HFFc6 (cell line): ENCODE measurements at regions not wholly inside any gene's neighbourhood (a gene's known extent, or its start where the extent isn't known, plus 50 kb on each side); places are given as distances from the start of the nearest gene placed in this dataset.
"Not testable (repeated sequence)": the region's sequence is repeated elsewhere in the genome, so short reads cannot be mapped to it uniquely, and the experiment has no call there.

ENCODE experiments used
- DNase-seq: peaks from one replicate; pipeline ENCODE4 v3.0.0-alpha.2; 2018
- H3K27ac Mint-ChIP-seq: 2 replicates; pipeline ENCODE4 v1.8.0; 2020; ENCODE audit warnings: mild to moderate bottlenecking, mixed read lengths
- H3K27me3 Mint-ChIP-seq: 2 replicates; pipeline ENCODE4 v1.8.0; 2021; ENCODE audit warnings: mild to moderate bottlenecking, moderate library complexity, mixed read lengths; ENCODE audit not compliant: insufficient read depth
- H3K36me3 Mint-ChIP-seq: 2 replicates; pipeline ENCODE4 v1.8.0; 2021; ENCODE audit warnings: low read depth, mixed read lengths
- H3K4me1 Mint-ChIP-seq: 2 replicates; pipeline ENCODE4 v1.8.0; 2020; ENCODE audit warnings: low read depth, mixed read lengths
- H3K4me3 Mint-ChIP-seq: 2 replicates; pipeline ENCODE4 v1.8.0; 2020; ENCODE audit warnings: mild to moderate bottlenecking, moderate library complexity, mixed read lengths
- H3K9me3 Mint-ChIP-seq: 2 replicates; pipeline ENCODE4 v1.8.0; 2020; ENCODE audit warnings: mild to moderate bottlenecking, mixed read lengths
- TF ChIP-seq, protein P1 (sequence below): fragments of 200-600 bp; sonication (generic); IDR thresholded peaks from 2 replicates; pipeline ENCODE4 v1.5.0; 2021; ENCODE audit warnings: antibody characterized with exemption, mild to moderate bottlenecking

DNA sequence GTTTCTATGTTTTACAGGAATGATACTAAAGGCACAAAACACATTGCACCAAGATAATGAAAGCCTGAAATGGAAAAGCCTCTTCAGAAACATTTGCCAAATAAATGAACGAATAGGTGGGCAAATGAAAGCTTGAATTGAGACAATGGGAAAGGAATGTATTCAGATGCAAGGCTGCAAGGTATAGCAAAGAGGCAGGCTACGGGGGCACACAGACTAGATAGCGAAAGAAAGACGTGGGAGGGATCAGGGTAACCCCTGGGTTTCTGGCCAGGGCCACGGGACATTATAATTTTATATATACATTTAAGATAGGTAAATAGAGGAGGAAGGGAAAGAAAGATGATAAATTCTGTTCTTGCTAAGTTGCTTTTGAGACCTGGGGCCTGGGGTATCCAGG lies 95.9 kb upstream of the NLGN1 start:
- H3K4me1 Mint-ChIP-seq = no peaks in the 10 kb centered on the region
- no peaks in the 10 kb centered on the region for H3K36me3 Mint-ChIP-seq
- no peak overlapping the region for H3K27ac Mint-ChIP-seq
- H3K9me3 Mint-ChIP-seq = peaks cover 4% of the 10 kb centered on the region; the same call in 1 of the 2 replicates
- TF ChIP-seq, protein P1, sequence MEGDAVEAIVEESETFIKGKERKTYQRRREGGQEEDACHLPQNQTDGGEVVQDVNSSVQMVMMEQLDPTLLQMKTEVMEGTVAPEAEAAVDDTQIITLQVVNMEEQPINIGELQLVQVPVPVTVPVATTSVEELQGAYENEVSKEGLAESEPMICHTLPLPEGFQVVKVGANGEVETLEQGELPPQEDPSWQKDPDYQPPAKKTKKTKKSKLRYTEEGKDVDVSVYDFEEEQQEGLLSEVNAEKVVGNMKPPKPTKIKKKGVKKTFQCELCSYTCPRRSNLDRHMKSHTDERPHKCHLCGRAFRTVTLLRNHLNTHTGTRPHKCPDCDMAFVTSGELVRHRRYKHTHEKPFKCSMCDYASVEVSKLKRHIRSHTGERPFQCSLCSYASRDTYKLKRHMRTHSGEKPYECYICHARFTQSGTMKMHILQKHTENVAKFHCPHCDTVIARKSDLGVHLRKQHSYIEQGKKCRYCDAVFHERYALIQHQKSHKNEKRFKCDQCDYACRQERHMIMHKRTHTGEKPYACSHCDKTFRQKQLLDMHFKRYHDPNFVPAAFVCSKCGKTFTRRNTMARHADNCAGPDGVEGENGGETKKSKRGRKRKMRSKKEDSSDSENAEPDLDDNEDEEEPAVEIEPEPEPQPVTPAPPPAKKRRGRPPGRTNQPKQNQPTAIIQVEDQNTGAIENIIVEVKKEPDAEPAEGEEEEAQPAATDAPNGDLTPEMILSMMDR = no peak
- no peaks in the 10 kb centered on the region; the same call in none of the 2 replicates for H3K27me3 Mint-ChIP-seq
- H3K4me3 Mint-ChIP-seq = no peak overlapping the region
- DNase-seq = no peak

DNA sequence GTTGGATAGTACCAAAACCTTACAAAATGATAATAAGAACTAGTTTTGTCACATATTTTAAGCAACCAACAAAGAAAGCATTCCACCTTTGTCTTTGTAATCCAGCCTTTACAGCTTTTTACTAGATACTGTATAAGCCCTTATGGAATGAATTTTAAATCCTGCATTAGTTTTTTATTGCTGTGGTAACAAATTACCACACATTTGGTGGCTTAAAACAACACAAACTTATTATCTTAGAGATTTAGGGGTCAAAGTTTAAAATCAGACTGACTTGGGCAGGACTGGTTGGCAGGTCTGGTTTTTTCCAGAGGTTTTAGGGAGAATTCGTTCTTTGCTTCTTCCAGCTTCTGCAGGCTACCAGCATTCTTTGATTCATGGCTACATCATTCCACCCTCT lies 108.5 kb upstream of the NLGN1 start:
- Mint-ChIP-seq H3K4me3 (no peak overlapping the region), H3K27ac (no peak overlapping the region), H3K27me3 (no peaks in the 10 kb centered on the region; the same call in 1 of the 2 replicates), H3K36me3 (peaks cover 6% of the 10 kb centered on the region; the same call in 1 of the 2 replicates), H3K9me3 (peaks cover 11% of the 10 kb centered on the region), H3K4me1 (no peaks in the 10 kb centered on the region; the same call in 1 of the 2 replicates)
- TF ChIP-seq, protein P1 = no peak
- no peak for DNase-seq

DNA sequence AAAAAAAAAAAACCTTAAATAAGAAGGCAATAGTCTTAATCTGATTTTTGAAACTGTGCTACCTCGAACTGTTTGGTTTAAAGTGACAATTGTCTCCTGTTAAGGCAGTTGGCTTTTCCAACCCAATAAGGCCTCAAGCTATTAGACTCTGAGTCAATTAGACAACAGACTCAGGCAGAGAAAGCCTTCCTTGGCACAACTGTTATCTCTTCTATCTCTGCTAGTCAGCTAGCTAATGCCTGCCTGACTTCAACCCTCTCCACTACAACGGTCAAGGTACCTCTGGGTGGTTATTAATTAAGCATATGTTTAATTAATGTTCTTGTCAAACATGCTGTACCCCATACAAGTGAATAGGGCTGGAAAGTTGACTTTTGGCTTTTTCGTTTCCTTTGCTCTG lies 110.2 kb upstream of the NLGN1 start:
- TF ChIP-seq, protein P1 = no peak
- DNase-seq = no peak
- Mint-ChIP-seq H3K9me3 (peaks cover 11% of the 10 kb centered on the region), H3K27ac (no peak overlapping the region), H3K36me3 (peaks cover 6% of the 10 kb centered on the region; the same call in 1 of the 2 replicates), H3K4me3 (no peak overlapping the region), H3K27me3 (no peaks in the 10 kb centered on the region; the same call in 1 of the 2 replicates), H3K4me1 (no peaks in the 10 kb centered on the region; the same call in 1 of the 2 replicates)

DNA sequence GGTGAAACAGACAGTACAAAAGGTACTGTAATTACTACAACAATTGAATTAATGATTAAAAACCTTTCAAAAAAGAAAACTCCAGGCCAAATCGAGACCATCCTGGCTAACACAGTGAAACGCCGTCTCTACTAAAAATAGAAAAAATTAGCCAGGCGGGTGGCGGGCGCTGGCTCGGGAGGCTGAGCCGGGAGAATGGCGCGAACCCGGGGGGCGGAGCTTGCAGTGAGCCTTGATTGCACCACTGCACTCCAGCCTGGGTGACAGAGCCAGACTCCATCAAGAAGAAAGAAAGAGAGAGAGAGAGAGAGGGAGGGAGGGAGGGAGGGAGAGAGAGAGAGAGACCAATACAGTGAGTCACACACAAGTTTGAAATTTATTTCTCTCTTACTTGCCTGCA lies 111.0 kb upstream of the NLGN1 start:
- H3K36me3 Mint-ChIP-seq, H3K4me1 Mint-ChIP-seq, H3K4me3 Mint-ChIP-seq, H3K27ac Mint-ChIP-seq, DNase-seq, H3K27me3 Mint-ChIP-seq: not testable (repeated sequence)
- peaks cover 11% of the 10 kb centered on the region for H3K9me3 Mint-ChIP-seq

DNA sequence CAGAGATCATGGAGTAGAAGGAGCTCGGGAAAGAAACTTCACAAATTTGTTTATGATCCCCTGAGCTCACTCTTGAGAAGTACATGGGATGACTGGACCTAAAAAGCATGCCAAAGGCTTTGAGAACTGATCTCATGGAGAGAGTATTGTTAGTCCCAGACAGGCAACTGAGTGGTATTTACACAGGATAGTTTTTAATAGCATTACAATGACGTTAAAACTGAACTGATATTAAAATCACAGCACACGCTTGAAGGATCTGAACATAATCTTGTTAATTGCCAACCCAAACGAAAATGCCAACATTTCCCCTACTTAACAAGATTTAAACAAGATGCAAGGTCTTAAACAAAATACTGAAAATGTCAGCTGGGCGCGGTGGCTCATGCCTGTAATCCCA lies 113.2 kb upstream of the NLGN1 start:
- Mint-ChIP-seq H3K27ac (no peak overlapping the region), H3K36me3 (peaks cover 6% of the 10 kb centered on the region; the same call in 1 of the 2 replicates), H3K4me3 (peak overlapping the region; percentile 43; the same call in 1 of the 2 replicates), H3K27me3 (no peaks in the 10 kb centered on the region; the same call in 1 of the 2 replicates), H3K4me1 (no peaks in the 10 kb centered on the region; the same call in 1 of the 2 replicates), H3K9me3 (peaks cover 11% of the 10 kb centered on the region)
- TF ChIP-seq, protein P1 = no peak
- no peak for DNase-seq

DNA sequence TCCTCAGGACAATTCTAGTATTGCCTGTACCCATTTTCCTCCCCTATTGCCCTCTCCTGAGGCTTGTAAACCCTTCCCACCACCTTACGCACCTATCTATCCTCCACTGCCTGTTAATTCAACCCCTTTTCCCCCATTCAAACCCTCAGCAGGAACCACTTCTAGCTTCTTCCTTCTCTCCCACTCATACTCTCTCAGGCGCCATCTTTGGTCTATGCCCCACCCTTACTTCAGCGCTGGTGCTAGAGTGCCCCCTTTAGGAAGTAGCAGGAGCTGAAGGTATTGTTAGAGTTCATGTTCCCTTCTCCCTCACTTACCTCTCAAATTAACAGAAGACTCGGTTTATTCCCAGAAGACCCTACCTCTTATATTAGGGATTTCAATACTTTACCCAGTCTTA lies 121.8 kb upstream of the NLGN1 start:
- no peak overlapping the region for H3K27ac Mint-ChIP-seq
- H3K4me1 Mint-ChIP-seq = no peaks in the 10 kb centered on the region
- H3K36me3 Mint-ChIP-seq = no peaks in the 10 kb centered on the region
- no peaks in the 10 kb centered on the region for H3K27me3 Mint-ChIP-seq
- peaks cover 8% of the 10 kb centered on the region; the same call in 1 of the 2 replicates for H3K9me3 Mint-ChIP-seq
- no peak overlapping the region for H3K4me3 Mint-ChIP-seq
- TF ChIP-seq, protein P1 = no peak
- no peak for DNase-seq
